Ovary (tissue), 1 donor: ENCODE measurements at regions not wholly inside any gene's neighbourhood (a gene's known extent, or its start where the extent isn't known, plus 50 kb on each side); places are given as distances from the start of the nearest gene placed in this dataset.

ENCODE experiments used
- EP300 ChIP-seq: sonication (generic); formaldehyde crosslinking; IDR thresholded peaks from one replicate; pipeline ENCODE4 v1.6.1; 2017; ENCODE audit warnings: antibody characterized with exemption
- POLR2A ChIP-seq: fragments of 450-650 bp; IDR thresholded peaks from one replicate; pipeline ENCODE4 v1.6.1; 2017; ENCODE audit warnings: antibody characterized with exemption, mild to moderate bottlenecking, moderate library complexity

- TF ChIP-seq EP300 (no peak), POLR2A (no peak)
Measured at GRCh38 chr3:152973575-152973974, 138.6 kb downstream of the P2RY1 start.
